ENCODE measurements at regions not wholly inside any gene's neighbourhood (a gene's known extent, or its start where the extent isn't known, plus 50 kb on each side); places are given as distances from the start of the nearest gene placed in this dataset.

GRCh38 chr7:41891950-41892349 lies 189.1 kb upstream of the INHBA start:
- no peak for DNase-seq (ENCODE audit: low read depth in 2 of 2)

GRCh38 chr7:41890631-41891274 lies 187.9 kb upstream of the INHBA start:
- TF ChIP-seq, protein P1, sequence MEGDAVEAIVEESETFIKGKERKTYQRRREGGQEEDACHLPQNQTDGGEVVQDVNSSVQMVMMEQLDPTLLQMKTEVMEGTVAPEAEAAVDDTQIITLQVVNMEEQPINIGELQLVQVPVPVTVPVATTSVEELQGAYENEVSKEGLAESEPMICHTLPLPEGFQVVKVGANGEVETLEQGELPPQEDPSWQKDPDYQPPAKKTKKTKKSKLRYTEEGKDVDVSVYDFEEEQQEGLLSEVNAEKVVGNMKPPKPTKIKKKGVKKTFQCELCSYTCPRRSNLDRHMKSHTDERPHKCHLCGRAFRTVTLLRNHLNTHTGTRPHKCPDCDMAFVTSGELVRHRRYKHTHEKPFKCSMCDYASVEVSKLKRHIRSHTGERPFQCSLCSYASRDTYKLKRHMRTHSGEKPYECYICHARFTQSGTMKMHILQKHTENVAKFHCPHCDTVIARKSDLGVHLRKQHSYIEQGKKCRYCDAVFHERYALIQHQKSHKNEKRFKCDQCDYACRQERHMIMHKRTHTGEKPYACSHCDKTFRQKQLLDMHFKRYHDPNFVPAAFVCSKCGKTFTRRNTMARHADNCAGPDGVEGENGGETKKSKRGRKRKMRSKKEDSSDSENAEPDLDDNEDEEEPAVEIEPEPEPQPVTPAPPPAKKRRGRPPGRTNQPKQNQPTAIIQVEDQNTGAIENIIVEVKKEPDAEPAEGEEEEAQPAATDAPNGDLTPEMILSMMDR (IDR thresholded peaks at IDR 0.05; ENCODE audit: low read depth, low read length): no peak
- H3K4me3 ChIP-seq (replicated peaks in 1 of 2; ENCODE audit: low read depth in 2 of 2, low read length in 2 of 2): no peak overlapping the region
- no peak for DNase-seq (ENCODE audit: low read depth in 2 of 2)

More at GRCh38 chr7:41891950-41892349, 189.1 kb upstream of the INHBA start:
- no peak overlapping the region for H3K4me3 ChIP-seq (replicated peaks in 1 of 2; ENCODE audit: low read depth in 2 of 2, low read length in 2 of 2)
- TF ChIP-seq, protein P1 (IDR thresholded peaks at IDR 0.05; ENCODE audit: low read depth, low read length): no peak

DNA sequence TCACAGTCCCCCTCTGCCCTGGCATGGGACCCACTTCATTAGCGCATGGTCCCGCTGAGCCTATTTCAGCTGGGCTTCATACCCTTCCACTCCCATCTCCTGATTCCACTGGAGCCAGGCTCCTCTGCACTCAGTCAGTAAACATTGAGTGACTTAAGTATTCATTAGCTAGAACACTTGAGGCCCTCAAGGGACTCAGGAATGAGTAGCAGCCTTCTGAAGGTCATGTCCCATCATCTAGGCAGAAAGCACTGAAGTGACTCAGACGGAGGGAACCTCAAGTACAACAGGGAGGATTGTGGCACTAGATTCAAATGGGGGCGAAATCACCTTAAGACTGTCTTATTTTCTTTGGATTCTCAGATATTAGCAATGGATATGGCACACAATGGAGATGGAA lies 186.6 kb upstream of the INHBA start:
- TF ChIP-seq, protein P1 (IDR thresholded peaks at IDR 0.05; ENCODE audit: low read depth, low read length): no peak
- H3K4me3 ChIP-seq (replicated peaks in 1 of 2; ENCODE audit: low read depth in 2 of 2, low read length in 2 of 2): no peak overlapping the region
- DNase-seq (ENCODE audit: low read depth in 2 of 2): peak in 1 of 2 donors; percentile 48

- H3K4me3 ChIP-seq (replicated peaks in 1 of 2; ENCODE audit: low read depth in 2 of 2, low read length in 2 of 2): no peak overlapping the region
- DNase-seq (ENCODE audit: low read depth in 2 of 2): no peak
- TF ChIP-seq, protein P1 (IDR thresholded peaks at IDR 0.05; ENCODE audit: low read depth, low read length): no peak
Measured at GRCh38 chr7:41889040-41889439, 186.2 kb upstream of the INHBA start.

DNA sequence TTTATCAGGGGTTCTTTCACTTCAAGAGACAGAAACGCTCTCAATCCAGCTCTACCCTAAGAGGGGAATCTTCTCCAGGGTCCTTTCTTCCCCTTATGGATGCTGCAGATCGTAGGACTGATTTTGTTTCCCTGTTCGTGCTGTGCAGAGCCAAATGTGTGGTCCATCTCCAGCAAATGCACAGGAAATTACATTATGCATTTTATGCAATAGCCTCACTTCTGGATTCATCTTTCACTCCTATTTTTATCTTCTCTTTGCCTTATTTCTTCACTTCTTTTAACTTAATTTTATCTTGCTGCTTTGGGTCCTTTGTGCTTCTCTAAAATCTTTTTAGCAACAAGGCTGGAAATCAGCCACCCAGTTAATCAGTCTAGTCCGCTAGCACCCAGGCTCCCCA lies 184.5 kb upstream of the INHBA start:
- DNase-seq (ENCODE audit: low read depth in 2 of 2): peak; percentile 45 to 48
- TF ChIP-seq, protein P1 (IDR thresholded peaks at IDR 0.05; ENCODE audit: low read depth, low read length): no peak
- no peak overlapping the region for H3K4me3 ChIP-seq (replicated peaks in 1 of 2; ENCODE audit: low read depth in 2 of 2, low read length in 2 of 2)

GRCh38 chr7:41886901-41887311 lies 184.0 kb upstream of the INHBA start:
- TF ChIP-seq, protein P1 (IDR thresholded peaks at IDR 0.05; ENCODE audit: low read depth, low read length): peak; percentile 68
- no peak overlapping the region for H3K4me3 ChIP-seq (replicated peaks in 1 of 2; ENCODE audit: low read depth in 2 of 2, low read length in 2 of 2)
- peak; percentile 95 to 97 for DNase-seq (ENCODE audit: low read depth in 2 of 2)
